ENCODE measurements at regions not wholly inside any gene's neighbourhood (a gene's known extent, or its start where the extent isn't known, plus 50 kb on each side); places are given as distances from the start of the nearest gene placed in this dataset.

- TF ChIP-seq CTCF (IDR thresholded peaks at IDR 0.05; ENCODE audit: insufficient read depth, low read length, poor library complexity, severe bottlenecking) (no peak), EZH2phosphoT487 (conservative IDR thresholded peaks at IDR 0.05; ENCODE audit: low read length) (no peak)
Measured at GRCh38 chr4:106603471-106603870, 234.9 kb upstream of the GIMD1 start.

Measured in SU-DHL-6 (cell line).